Ishikawa (cell line): ENCODE measurements at regions not wholly inside any gene's neighbourhood (a gene's known extent, or its start where the extent isn't known, plus 50 kb on each side); places are given as distances from the start of the nearest gene placed in this dataset.

ENCODE experiments used
- CEBPB ChIP-seq: IDR thresholded peaks from 2 replicates; pipeline ENCODE4 v1.6.1; 2012
- CREB1 ChIP-seq: IDR thresholded peaks from 2 replicates; pipeline ENCODE4 v1.6.1; 2012; ENCODE audit warnings: low read depth
- EGR1 ChIP-seq: IDR thresholded peaks from 2 replicates; pipeline ENCODE4 v1.6.1; 2012
- EP300 ChIP-seq: IDR thresholded peaks from 2 replicates; pipeline ENCODE4 v1.6.1; 2012; ENCODE audit warnings: borderline replicate concordance
- FOXM1 ChIP-seq: IDR thresholded peaks from 2 replicates; pipeline ENCODE4 v1.6.1; 2012; ENCODE audit warnings: low read depth, borderline replicate concordance
- MAX ChIP-seq: IDR thresholded peaks from 2 replicates; pipeline ENCODE4 v1.6.1; 2012
- NFIC ChIP-seq: IDR thresholded peaks from 2 replicates; pipeline ENCODE4 v1.6.1; 2012
- RAD21 ChIP-seq: IDR thresholded peaks from 2 replicates; pipeline ENCODE4 v1.6.1; 2012; ENCODE audit warnings: low read depth
- REST ChIP-seq: IDR thresholded peaks from 2 replicates; pipeline ENCODE4 v1.6.1; 2012; ENCODE audit warnings: low read depth, mild to moderate bottlenecking
- TAF1 ChIP-seq: IDR thresholded peaks from 2 replicates; pipeline ENCODE4 v1.6.1; 2012; ENCODE audit warnings: low read depth, mild to moderate bottlenecking
- TCF12 ChIP-seq: IDR thresholded peaks from 2 replicates; pipeline ENCODE4 v1.6.1; 2012; ENCODE audit warnings: low read depth
- TEAD4 ChIP-seq: IDR thresholded peaks from 2 replicates; pipeline ENCODE4 v1.6.1; 2012
- YY1 ChIP-seq: IDR thresholded peaks from 2 replicates; pipeline ENCODE4 v1.6.1; 2012; ENCODE audit warnings: low read depth
- ZBTB7A ChIP-seq: IDR thresholded peaks from 2 replicates; pipeline ENCODE4 v1.6.1; 2012; ENCODE audit warnings: low read depth

GRCh38 chr17:12599186-12599920 lies 66.3 kb upstream of the MYOCD start:
- no peak for TF ChIP-seq CEBPB
- no peak for TF ChIP-seq TAF1
- TF ChIP-seq MAX: no peak
- TF ChIP-seq FOXM1: no peak
- no peak for TF ChIP-seq EGR1
- no peak for TF ChIP-seq EP300
- no peak for TF ChIP-seq TEAD4
- no peak for TF ChIP-seq RAD21
- TF ChIP-seq REST: no peak
- TF ChIP-seq TCF12: no peak
- TF ChIP-seq ZBTB7A: no peak
- TF ChIP-seq YY1: no peak
- no peak for TF ChIP-seq CREB1
- TF ChIP-seq NFIC: no peak
